OCI-LY7 (cell line): ENCODE measurements at regions not wholly inside any gene's neighbourhood (a gene's known extent, or its start where the extent isn't known, plus 50 kb on each side); places are given as distances from the start of the nearest gene placed in this dataset.

Experiments
- BruUV-seq: library from RNA; stranded (reverse); fragments of 400-500 nt; replicated peaks from 2 replicates; lab custom pipeline; 2021; lab: Mats Ljungman, UMichigan
- CTCF ChIA-PET: fragments of 300-600 bp; sonication (Branson Sonifier 250); formaldehyde crosslinking; loops from one replicate; lab custom pipeline; 2022; ENCODE audit warnings: antibody characterized with exemption; ENCODE audit not compliant: unreplicated experiment; lab: Charles Lee
- POLR2A ChIA-PET: fragments of 300-600 bp; sonication (Branson Sonifier 250); formaldehyde crosslinking; loops from one replicate; lab custom pipeline; 2022; ENCODE audit warnings: antibody characterized with exemption; lab: Charles Lee
- DNase-seq: peaks from one replicate; pipeline ENCODE4 v3.0.0-alpha.2; 2015; ENCODE audit warnings: low spot score
- H2AFZ ChIP-seq: fragments of 200-600 bp; sonication (generic), shearing (Covaris generic); 2 replicates; pipeline ENCODE4 v1.6.1; 2014; ENCODE audit warnings: mild to moderate bottlenecking, antibody characterized with exemption, low read length, moderate library complexity
- H3K27ac ChIP-seq: fragments of 200-600 bp; sonication (generic); 2 replicates; pipeline ENCODE4 v1.5.1; 2014; ENCODE audit warnings: mixed run types, low read depth, mild to moderate bottlenecking, moderate library complexity, low read length, inconsistent platforms; ENCODE audit not compliant: poor library complexity, severe bottlenecking
- H3K36me3 ChIP-seq: fragments of 200-600 bp; sonication (generic); 2 replicates; pipeline ENCODE4 v1.6.1; 2014; ENCODE audit warnings: mild to moderate bottlenecking, antibody characterized with exemption, low read length, moderate library complexity, mixed read lengths; ENCODE audit not compliant: insufficient read depth
- H3K4me1 ChIP-seq: fragments of 200-600 bp; sonication (generic); 2 replicates; pipeline ENCODE4 v1.5.1; 2014; ENCODE audit warnings: mild to moderate bottlenecking, low read length; ENCODE audit not compliant: insufficient read depth, poor library complexity, severe bottlenecking
- H3K4me2 ChIP-seq: fragments of 200-600 bp; sonication (generic); 2 replicates; pipeline ENCODE4 v1.6.1; 2014; ENCODE audit warnings: mild to moderate bottlenecking, low read length
- H3K4me3 ChIP-seq: fragments of 200-600 bp; sonication (generic); 2 replicates; pipeline ENCODE4 v1.5.1; 2014; ENCODE audit warnings: mild to moderate bottlenecking, low read depth, low read length; ENCODE audit not compliant: poor library complexity, severe bottlenecking
- H3K79me2 ChIP-seq: fragments of 200-600 bp; sonication (generic); 2 replicates; pipeline ENCODE4 v1.6.1; 2016; ENCODE audit warnings: low read depth, mild to moderate bottlenecking, low read length, moderate library complexity, mixed read lengths; ENCODE audit not compliant: insufficient read depth
- H3K9me2 ChIP-seq: fragments of 200-600 bp; sonication (generic); 2 replicates; pipeline ENCODE4 v1.6.1; 2016; ENCODE audit warnings: mild to moderate bottlenecking, low read length, mixed read lengths; ENCODE audit not compliant: insufficient read depth
- H3K9me3 ChIP-seq: fragments of 200-600 bp; sonication (generic); 2 replicates; pipeline ENCODE4 v1.6.1; 2014; ENCODE audit warnings: mild to moderate bottlenecking, mixed run types, low read length, mixed read lengths
- H4K20me1 ChIP-seq: fragments of 200-600 bp; sonication (generic); 2 replicates; pipeline ENCODE4 v1.6.1; 2014; ENCODE audit warnings: mild to moderate bottlenecking, antibody characterized with exemption, low read length, moderate library complexity, mixed read lengths; ENCODE audit not compliant: insufficient read depth
- CTCF ChIP-seq: fragments of 200-600 bp; sonication (generic); conservative IDR thresholded peaks from 2 replicates; pipeline ENCODE4 v1.5.1; 2014; ENCODE audit warnings: mild to moderate bottlenecking, antibody characterized with exemption, low read length, moderate library complexity, mixed read lengths
- EZH2phosphoT487 ChIP-seq: fragments of 200-600 bp; sonication (generic); IDR thresholded peaks from 2 replicates; pipeline ENCODE4 v1.6.1; 2018; ENCODE audit warnings: low read depth, borderline replicate concordance, mild to moderate bottlenecking, mixed run types, antibody characterized with exemption, low read length, moderate library complexity, mixed read lengths
- intact Hi-C: fragments of 100-400 bp; cut with micrococcal nuclease; formaldehyde crosslinking; loops from one replicate; pipeline ENCODE4 v1.10.0; 2022; ENCODE audit not compliant: unreplicated experiment

- no peak for DNase-seq
- intact Hi-C loops, result no loop called here
- no peaks in the 10 kb centered on the region for H3K79me2 ChIP-seq
- no peaks in the 10 kb centered on the region for H3K36me3 ChIP-seq
- POLR2A ChIA-PET, result interaction anchor here (0.6 to 1.4 kb wide), 3 partner anchors 9 to 88 kb away, joined by 3 to 4 read pairs (median 4); no protein-coding TSS in a partner anchor
- BruUV-seq, result no TSS peak
- no peak overlapping the region for H3K4me3 ChIP-seq
- TF ChIP-seq EZH2phosphoT487 (no peak), CTCF (no peak)
- H3K27ac ChIP-seq, result no peak overlapping the region
- H3K9me2 ChIP-seq, result no peaks in the 10 kb centered on the region
- no peak overlapping the region for H2AFZ ChIP-seq
- no peaks in the 10 kb centered on the region for H3K4me1 ChIP-seq
- no peak overlapping the region for H3K4me2 ChIP-seq
- H3K9me3 ChIP-seq, result no peaks in the 10 kb centered on the region
- no peaks in the 10 kb centered on the region for H4K20me1 ChIP-seq
- CTCF ChIA-PET, result no interaction called here
Measured at GRCh38 chr7:10797157-10797556, 176.5 kb upstream of the PHF14 start.

GRCh38 chr7:10798044-10798443, 175.6 kb upstream of the PHF14 start:
- Histone ChIP-seq H3K27ac (no peak overlapping the region), H2AFZ (no peak overlapping the region), H3K36me3 (no peaks in the 10 kb centered on the region), H3K9me3 (no peaks in the 10 kb centered on the region), H3K4me2 (no peak overlapping the region), H3K79me2 (no peaks in the 10 kb centered on the region), H3K9me2 (no peaks in the 10 kb centered on the region), H3K4me3 (no peak overlapping the region), H3K4me1 (no peaks in the 10 kb centered on the region), H4K20me1 (no peaks in the 10 kb centered on the region)
- CTCF ChIA-PET, result no interaction called here
- BruUV-seq, result no TSS peak
- DNase-seq, result no peak
- intact Hi-C loops, result no loop called here
- POLR2A ChIA-PET, result interaction anchor here (1.4 kb wide), 1 partner anchor 16 kb away, joined by 4 read pairs; no protein-coding TSS in a partner anchor
- TF ChIP-seq CTCF (no peak), EZH2phosphoT487 (no peak)

GRCh38 chr7:10799475-10799874, 174.2 kb upstream of the PHF14 start:
- H3K9me3 ChIP-seq, result no peaks in the 10 kb centered on the region
- POLR2A ChIA-PET, result interaction anchor here (0.6 to 1.1 kb wide), 2 partner anchors 21 to 29 kb away, joined by 3 read pairs; no protein-coding TSS in a partner anchor
- no peak overlapping the region for H3K27ac ChIP-seq
- no peaks in the 10 kb centered on the region for H3K9me2 ChIP-seq
- TF ChIP-seq EZH2phosphoT487, result no peak
- no peak for TF ChIP-seq CTCF
- intact Hi-C loops, result no loop called here
- BruUV-seq, result no TSS peak
- no peak overlapping the region for H3K4me3 ChIP-seq
- no peaks in the 10 kb centered on the region for H3K4me1 ChIP-seq
- CTCF ChIA-PET, result interaction anchor here (0.5 to 1.0 kb wide), 2 partner anchors 14 to 56 kb away, joined by 3 to 7 read pairs; no protein-coding TSS in a partner anchor
- H2AFZ ChIP-seq, result no peak overlapping the region
- no peaks in the 10 kb centered on the region for H3K36me3 ChIP-seq
- no peak for DNase-seq
- no peaks in the 10 kb centered on the region for H4K20me1 ChIP-seq
- H3K4me2 ChIP-seq, result no peak overlapping the region
- H3K79me2 ChIP-seq, result no peaks in the 10 kb centered on the region
